Fibroblast of villous mesenchyme (primary cell): ENCODE measurements at regions not wholly inside any gene's neighbourhood (a gene's known extent, or its start where the extent isn't known, plus 50 kb on each side); places are given as distances from the start of the nearest gene placed in this dataset.
A peak's percentile ranks its signal among the peaks of the same experiment; 100 is the strongest.

Experiments
- DNase-seq: peaks from one replicate; pipeline ENCODE4 v3.0.0-alpha.2; 2010; ENCODE audit warnings: low read depth
- H3K4me3 ChIP-seq: 2 replicates; pipeline ENCODE4 v1.5.1; 2011; ENCODE audit warnings: low read depth, mild to moderate bottlenecking, low read length
- CTCF ChIP-seq: IDR thresholded peaks from 2 replicates; pipeline ENCODE4 v1.5.1; 2012; ENCODE audit warnings: low read depth, mild to moderate bottlenecking, low read length; ENCODE audit not compliant: insufficient read depth

DNA sequence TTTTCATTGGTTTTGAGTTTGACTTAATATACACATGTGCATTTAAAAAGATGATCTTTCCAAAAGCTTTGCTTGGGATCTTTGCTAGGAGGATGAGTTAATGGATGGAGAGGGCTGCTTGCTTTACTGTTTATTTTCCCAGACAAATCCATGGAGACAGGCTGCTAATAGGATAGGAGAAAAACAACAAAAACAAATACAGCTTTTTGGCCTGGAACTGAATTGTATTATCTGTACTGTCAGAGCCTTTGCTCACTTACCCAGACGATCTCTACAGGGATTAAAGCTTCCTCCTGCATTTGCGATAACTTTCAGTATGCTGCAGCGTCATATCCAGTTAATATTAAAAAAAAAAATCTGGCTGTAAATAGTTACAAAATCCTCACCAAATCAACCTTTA lies 190.8 kb upstream of the NUDT6 start:
- no peak for TF ChIP-seq CTCF
- H3K4me3 ChIP-seq, result no peak overlapping the region
- DNase-seq, result no peak

- H3K4me3 ChIP-seq, result no peak overlapping the region
- no peak for TF ChIP-seq CTCF
- no peak for DNase-seq
These were observed 191.9 kb upstream of the NUDT6 start for GRCh38 chr4:123114084-123114914.

DNA sequence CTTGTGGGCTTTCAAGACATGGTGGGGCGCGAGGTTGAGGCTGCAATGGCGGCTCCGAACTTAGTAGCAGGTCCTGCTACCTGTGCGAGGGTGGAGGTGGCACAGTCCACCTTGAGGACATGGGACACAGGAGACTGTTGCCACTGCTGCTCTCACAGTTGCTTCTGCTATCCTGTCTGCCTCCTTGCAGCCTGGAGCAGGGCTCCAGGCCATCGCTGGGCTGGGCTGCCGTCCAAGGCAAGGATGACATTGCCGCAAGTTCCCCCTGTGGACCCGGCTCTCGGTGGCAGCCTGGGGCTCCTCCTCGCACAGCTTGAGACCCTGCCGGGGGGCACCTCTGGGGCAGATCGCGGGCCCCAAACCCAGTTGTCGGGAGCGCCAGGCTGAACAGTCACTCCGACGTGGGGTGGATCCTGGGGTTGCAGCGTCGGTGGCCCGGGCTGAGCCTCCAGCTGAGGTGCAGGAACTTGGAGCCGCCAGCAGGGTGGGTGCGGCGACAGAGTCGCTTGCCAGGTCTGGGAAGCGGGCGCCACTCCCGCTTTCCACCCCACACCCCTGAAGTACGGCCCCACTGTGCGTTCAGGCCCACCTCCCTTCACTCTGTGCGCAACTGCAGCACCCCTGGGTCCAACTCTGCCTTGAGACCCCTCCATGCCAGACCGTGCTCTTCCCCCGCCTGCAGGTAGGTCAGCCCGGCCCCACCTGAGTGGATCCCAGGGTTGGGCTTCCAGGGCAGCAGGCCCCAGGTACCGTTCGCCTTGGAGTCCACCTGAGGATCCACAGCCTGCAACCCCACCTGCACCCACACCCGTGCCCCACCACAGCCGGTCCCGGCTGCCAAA lies 192.7 kb upstream of the NUDT6 start:
- H3K4me3 ChIP-seq, result no peak overlapping the region
- no peak for DNase-seq
- TF ChIP-seq CTCF, result no peak

- no peak overlapping the region for H3K4me3 ChIP-seq
- no peak for TF ChIP-seq CTCF
- peak; percentile 91 for DNase-seq
These were observed 194.0 kb upstream of the NUDT6 start for GRCh38 chr4:123116412-123116811.

DNA sequence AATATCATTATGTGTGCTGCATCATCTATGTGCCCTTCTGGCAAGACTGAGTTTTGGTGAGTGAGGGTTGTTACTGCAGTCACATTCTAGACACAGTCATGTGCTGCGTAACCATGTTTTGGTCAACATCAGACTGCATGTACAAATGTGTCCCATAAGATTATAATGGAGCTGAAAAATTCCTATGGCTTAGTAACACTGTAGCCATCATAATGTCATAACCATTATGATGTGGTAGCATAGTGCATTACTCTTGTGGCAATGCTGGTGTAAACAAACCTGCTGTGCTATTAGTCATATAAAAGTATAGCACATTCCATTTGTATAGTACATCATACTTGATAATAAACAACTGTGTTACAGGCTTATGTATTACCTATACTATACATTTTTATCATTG lies 198.1 kb upstream of the NUDT6 start:
- TF ChIP-seq CTCF, result no peak
- peak; percentile 56 for DNase-seq
- H3K4me3 ChIP-seq, result no peak overlapping the region

- DNase-seq, result no peak
- no peak for TF ChIP-seq CTCF
These were observed 199.0 kb upstream of the NUDT6 start for GRCh38 chr4:123121241-123121907.

More at GRCh38 chr4:123121241-123121907, 199.0 kb upstream of the NUDT6 start:
- no peak overlapping the region for H3K4me3 ChIP-seq
